ENCODE measurements at regions not wholly inside any gene's neighbourhood (a gene's known extent, or its start where the extent isn't known, plus 50 kb on each side); places are given as distances from the start of the nearest gene placed in this dataset.
"Not testable (repeated sequence)": the region's sequence is repeated elsewhere in the genome, so short reads cannot be mapped to it uniquely, and the experiment has no call there.

GRCh38 chr14:56005191-56006053 lies 112.8 kb upstream of the PELI2 start:
- no peak overlapping the region for H3K4me2 ChIP-seq
- H2AFZ ChIP-seq (ENCODE audit: low read depth) = no peak overlapping the region
- H3K4me1 ChIP-seq (ENCODE audit: low read depth, poor library complexity, severe bottlenecking) = no peaks in the 10 kb centered on the region
- H3K9ac ChIP-seq = no peak overlapping the region
- no peaks in the 10 kb centered on the region for H4K20me1 ChIP-seq (ENCODE audit: insufficient read depth)
- H3K4me3 ChIP-seq (IDR thresholded peaks at IDR 0.05; ENCODE audit: insufficient read depth, low read depth, low read length) = no peak overlapping the region
- H3K27me3 ChIP-seq (ENCODE audit: insufficient read depth, low read depth) = no peaks in the 10 kb centered on the region
- TF ChIP-seq, protein P1, sequence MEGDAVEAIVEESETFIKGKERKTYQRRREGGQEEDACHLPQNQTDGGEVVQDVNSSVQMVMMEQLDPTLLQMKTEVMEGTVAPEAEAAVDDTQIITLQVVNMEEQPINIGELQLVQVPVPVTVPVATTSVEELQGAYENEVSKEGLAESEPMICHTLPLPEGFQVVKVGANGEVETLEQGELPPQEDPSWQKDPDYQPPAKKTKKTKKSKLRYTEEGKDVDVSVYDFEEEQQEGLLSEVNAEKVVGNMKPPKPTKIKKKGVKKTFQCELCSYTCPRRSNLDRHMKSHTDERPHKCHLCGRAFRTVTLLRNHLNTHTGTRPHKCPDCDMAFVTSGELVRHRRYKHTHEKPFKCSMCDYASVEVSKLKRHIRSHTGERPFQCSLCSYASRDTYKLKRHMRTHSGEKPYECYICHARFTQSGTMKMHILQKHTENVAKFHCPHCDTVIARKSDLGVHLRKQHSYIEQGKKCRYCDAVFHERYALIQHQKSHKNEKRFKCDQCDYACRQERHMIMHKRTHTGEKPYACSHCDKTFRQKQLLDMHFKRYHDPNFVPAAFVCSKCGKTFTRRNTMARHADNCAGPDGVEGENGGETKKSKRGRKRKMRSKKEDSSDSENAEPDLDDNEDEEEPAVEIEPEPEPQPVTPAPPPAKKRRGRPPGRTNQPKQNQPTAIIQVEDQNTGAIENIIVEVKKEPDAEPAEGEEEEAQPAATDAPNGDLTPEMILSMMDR (conservative IDR thresholded peaks at IDR 0.05; ENCODE audit: low read depth, low read length) = no peak
- no peak overlapping the region for H3K27ac ChIP-seq
- H3K36me3 ChIP-seq (ENCODE audit: insufficient read depth) = no peaks in the 10 kb centered on the region
- H3K79me2 ChIP-seq (ENCODE audit: insufficient read depth, low read depth) = no peaks in the 10 kb centered on the region

DNA sequence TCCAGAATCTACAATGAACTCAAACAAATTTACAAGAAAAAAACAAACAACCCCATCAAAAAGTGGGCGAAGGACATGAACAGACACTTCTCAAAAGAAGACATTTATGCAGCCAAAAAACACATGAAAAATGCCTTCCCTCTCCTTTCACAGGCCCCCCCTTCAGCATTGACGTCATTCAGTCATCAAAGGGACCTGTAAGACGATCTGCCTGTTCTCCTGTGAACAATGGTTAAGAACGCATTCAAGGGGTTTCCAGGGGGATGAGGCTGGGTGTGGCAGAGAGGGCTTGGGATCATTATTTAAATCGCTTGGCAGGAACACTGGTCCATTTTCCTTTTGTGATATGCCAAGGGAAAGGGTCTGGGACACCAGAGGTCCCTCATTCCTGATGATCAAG lies 110.7 kb upstream of the PELI2 start:
- not testable (repeated sequence) for H3K4me1 ChIP-seq (ENCODE audit: low read depth, poor library complexity, severe bottlenecking); H3K4me2 ChIP-seq; H3K27me3 ChIP-seq (ENCODE audit: insufficient read depth, low read depth); H3K36me3 ChIP-seq (ENCODE audit: insufficient read depth); H3K4me3 ChIP-seq (IDR thresholded peaks at IDR 0.05; ENCODE audit: insufficient read depth, low read depth, low read length); H3K27ac ChIP-seq; H2AFZ ChIP-seq (ENCODE audit: low read depth); H3K9ac ChIP-seq; H3K79me2 ChIP-seq (ENCODE audit: insufficient read depth, low read depth); H4K20me1 ChIP-seq (ENCODE audit: insufficient read depth)

- Histone ChIP-seq H4K20me1 (ENCODE audit: insufficient read depth) (no peaks in the 10 kb centered on the region), H2AFZ (ENCODE audit: low read depth) (no peak overlapping the region), H3K9ac (no peak overlapping the region), H3K27me3 (ENCODE audit: insufficient read depth, low read depth) (no peaks in the 10 kb centered on the region), H3K79me2 (ENCODE audit: insufficient read depth, low read depth) (no peaks in the 10 kb centered on the region), H3K4me1 (ENCODE audit: low read depth, poor library complexity, severe bottlenecking) (no peaks in the 10 kb centered on the region), H3K4me3 (IDR thresholded peaks at IDR 0.05; ENCODE audit: insufficient read depth, low read depth, low read length) (no peak overlapping the region), H3K4me2 (no peak overlapping the region), H3K27ac (no peak overlapping the region), H3K36me3 (ENCODE audit: insufficient read depth) (no peaks in the 10 kb centered on the region)
- TF ChIP-seq, protein P1 (conservative IDR thresholded peaks at IDR 0.05; ENCODE audit: low read depth, low read length) = no peak
Measured at GRCh38 chr14:56008150-56008549, 110.1 kb upstream of the PELI2 start.

- not testable (repeated sequence) for H3K4me2 ChIP-seq; H2AFZ ChIP-seq (ENCODE audit: low read depth); H3K4me1 ChIP-seq (ENCODE audit: low read depth, poor library complexity, severe bottlenecking); H4K20me1 ChIP-seq (ENCODE audit: insufficient read depth); H3K36me3 ChIP-seq (ENCODE audit: insufficient read depth); H3K79me2 ChIP-seq (ENCODE audit: insufficient read depth, low read depth); H3K4me3 ChIP-seq (IDR thresholded peaks at IDR 0.05; ENCODE audit: insufficient read depth, low read depth, low read length); H3K27me3 ChIP-seq (ENCODE audit: insufficient read depth, low read depth); H3K9ac ChIP-seq; H3K27ac ChIP-seq
Measured at GRCh38 chr14:56008661-56009060, 109.5 kb upstream of the PELI2 start.

DNA sequence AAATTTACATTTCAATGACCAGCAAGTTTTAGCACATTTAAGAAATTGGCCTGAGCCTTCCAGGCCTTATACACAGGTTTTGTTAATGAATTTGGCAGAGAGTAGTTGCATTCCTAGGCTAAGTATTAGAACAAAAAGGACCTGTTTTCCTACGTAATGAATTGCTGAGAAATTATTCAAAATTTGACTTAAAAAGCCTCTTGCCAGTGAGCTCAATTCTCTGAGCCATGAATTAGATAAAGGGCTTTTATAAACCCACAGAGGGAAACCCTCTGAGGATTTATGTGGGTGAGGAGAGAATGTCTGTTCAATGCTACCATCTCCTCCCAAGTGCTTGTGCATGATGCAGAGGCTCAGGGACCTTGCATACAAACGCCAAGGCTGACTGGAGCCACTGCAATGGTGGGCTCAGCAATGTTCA lies 94.5 kb upstream of the PELI2 start:
- Histone ChIP-seq H3K4me2 (no peak overlapping the region), H3K4me3 (IDR thresholded peaks at IDR 0.05; ENCODE audit: insufficient read depth, low read depth, low read length) (no peak overlapping the region), H3K79me2 (ENCODE audit: insufficient read depth, low read depth) (no peaks in the 10 kb centered on the region), H3K27me3 (ENCODE audit: insufficient read depth, low read depth) (no peaks in the 10 kb centered on the region), H2AFZ (ENCODE audit: low read depth) (no peak overlapping the region), H3K27ac (no peak overlapping the region), H3K9ac (no peak overlapping the region), H4K20me1 (ENCODE audit: insufficient read depth) (no peaks in the 10 kb centered on the region), H3K4me1 (ENCODE audit: low read depth, poor library complexity, severe bottlenecking) (no peaks in the 10 kb centered on the region), H3K36me3 (ENCODE audit: insufficient read depth) (no peaks in the 10 kb centered on the region)
- TF ChIP-seq, protein P1 (conservative IDR thresholded peaks at IDR 0.05; ENCODE audit: low read depth, low read length) = no peak

Measured in KMS-11 (cell line).